ENCODE measurements at regions not wholly inside any gene's neighbourhood (a gene's known extent, or its start where the extent isn't known, plus 50 kb on each side); places are given as distances from the start of the nearest gene placed in this dataset.

DNA sequence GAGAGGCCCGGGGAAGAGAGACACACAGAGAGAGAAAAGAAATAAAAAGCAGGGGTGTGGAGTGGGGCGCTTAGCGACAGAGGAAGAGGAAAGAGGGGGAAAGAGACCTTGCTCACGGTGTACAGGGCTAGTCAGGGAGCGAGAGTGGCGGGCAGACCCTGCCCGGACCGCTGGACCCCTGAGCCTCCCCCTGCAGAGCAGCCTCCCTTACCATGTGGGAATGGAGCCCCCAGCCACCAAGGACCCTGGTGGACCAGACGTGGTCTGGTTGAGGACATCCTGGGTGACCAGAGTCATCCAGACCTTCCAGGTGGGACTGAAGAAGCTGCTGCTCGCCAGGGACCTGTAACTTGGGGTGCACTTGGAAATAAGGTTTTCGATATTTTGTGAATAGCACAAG lies 129.6 kb downstream of the CHSY1 start:
- Histone ChIP-seq H3K4me3 (no peak overlapping the region), H3K27me3 (ENCODE audit: control insufficient read depth in 3 of 3, insufficient read depth in 3 of 3, low read length in 2 of 3) (no peaks in the 10 kb centered on the region), H3K9ac (ENCODE audit: insufficient read depth in 1 of 2, low read length in 2 of 2) (peak overlapping the region in 1 of 2 donors; percentile 26), H3K36me3 (ENCODE audit: control insufficient read depth in 4 of 4, insufficient read depth in 4 of 4, low read length in 4 of 4) (no peaks in the 10 kb centered on the region), H3K27ac (ENCODE audit: low read depth in 1 of 2, low read length in 1 of 2) (peak overlapping the region in 1 of 2 donors; percentile 32), H3K9me3 (ENCODE audit: control insufficient read depth in 4 of 4, insufficient read depth in 3 of 4, low read length in 3 of 4) (no peaks in the 10 kb centered on the region), H3K4me1 (ENCODE audit: control insufficient read depth in 5 of 5, insufficient read depth in 5 of 5, low read length in 5 of 5) (peaks cover 0 to 33% (median 15%) of the 10 kb centered on the region in 5 donors)
- DNase-seq (no peak), ATAC-seq (ENCODE audit: insufficient read depth, low FRiP score) (no peak)
- WGBS, 2 donors = 41 to 59% methylated on average over 11 of the region's 11 CpGs
- TF ChIP-seq, protein P1, sequence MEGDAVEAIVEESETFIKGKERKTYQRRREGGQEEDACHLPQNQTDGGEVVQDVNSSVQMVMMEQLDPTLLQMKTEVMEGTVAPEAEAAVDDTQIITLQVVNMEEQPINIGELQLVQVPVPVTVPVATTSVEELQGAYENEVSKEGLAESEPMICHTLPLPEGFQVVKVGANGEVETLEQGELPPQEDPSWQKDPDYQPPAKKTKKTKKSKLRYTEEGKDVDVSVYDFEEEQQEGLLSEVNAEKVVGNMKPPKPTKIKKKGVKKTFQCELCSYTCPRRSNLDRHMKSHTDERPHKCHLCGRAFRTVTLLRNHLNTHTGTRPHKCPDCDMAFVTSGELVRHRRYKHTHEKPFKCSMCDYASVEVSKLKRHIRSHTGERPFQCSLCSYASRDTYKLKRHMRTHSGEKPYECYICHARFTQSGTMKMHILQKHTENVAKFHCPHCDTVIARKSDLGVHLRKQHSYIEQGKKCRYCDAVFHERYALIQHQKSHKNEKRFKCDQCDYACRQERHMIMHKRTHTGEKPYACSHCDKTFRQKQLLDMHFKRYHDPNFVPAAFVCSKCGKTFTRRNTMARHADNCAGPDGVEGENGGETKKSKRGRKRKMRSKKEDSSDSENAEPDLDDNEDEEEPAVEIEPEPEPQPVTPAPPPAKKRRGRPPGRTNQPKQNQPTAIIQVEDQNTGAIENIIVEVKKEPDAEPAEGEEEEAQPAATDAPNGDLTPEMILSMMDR (IDR thresholded peaks at IDR 0.05; ENCODE audit: control extremely low read depth, extremely low read depth) = no peak

DNA sequence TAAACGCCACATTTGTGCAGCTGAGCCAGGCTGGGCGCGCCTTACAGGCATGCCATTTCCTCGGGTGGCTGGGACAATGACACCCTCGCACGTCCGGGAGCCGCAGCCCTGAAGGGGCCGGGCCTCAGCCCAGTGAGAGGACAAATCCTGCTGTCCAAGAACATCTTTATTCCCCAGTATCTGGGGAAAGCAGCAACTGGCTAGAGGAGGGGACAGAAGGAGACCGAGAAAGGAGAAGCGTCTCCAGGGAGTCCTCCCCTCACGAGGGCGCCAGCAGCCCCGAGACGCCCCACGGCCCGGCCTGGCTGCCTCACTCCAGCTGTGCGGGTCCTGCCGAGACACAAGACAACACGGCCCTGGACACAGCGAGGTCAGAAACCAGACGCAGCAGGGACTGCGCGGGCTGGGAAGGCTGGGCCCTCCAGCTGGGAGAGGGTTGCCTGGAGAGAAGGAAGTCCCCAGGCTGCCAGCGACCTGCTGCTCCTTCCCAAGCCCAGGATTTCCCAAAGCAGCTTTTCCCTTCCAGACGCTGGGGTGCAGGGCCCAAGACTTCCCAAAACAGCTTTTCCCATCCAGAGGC lies 130.2 kb downstream of the CHSY1 start:
- H3K27ac ChIP-seq (ENCODE audit: low read depth in 1 of 2, low read length in 1 of 2) = peak overlapping the region; percentile 5 to 85
- H3K36me3 ChIP-seq (ENCODE audit: control insufficient read depth in 4 of 4, insufficient read depth in 4 of 4, low read length in 4 of 4) = no peaks in the 10 kb centered on the region
- H3K9me3 ChIP-seq (ENCODE audit: control insufficient read depth in 4 of 4, insufficient read depth in 3 of 4, low read length in 3 of 4) = no peaks in the 10 kb centered on the region
- H3K9ac ChIP-seq (ENCODE audit: insufficient read depth in 1 of 2, low read length in 2 of 2) = peak overlapping the region in 1 of 2 donors; percentile 26
- ATAC-seq (ENCODE audit: insufficient read depth, low FRiP score) (peak; percentile 84), DNase-seq (peak; percentile 83 to 89 (median 87))
- H3K4me3 ChIP-seq = no peak overlapping the region
- peaks cover 0 to 27% (median 14%) of the 10 kb centered on the region in 5 donors for H3K4me1 ChIP-seq (ENCODE audit: control insufficient read depth in 5 of 5, insufficient read depth in 5 of 5, low read length in 5 of 5)
- TF ChIP-seq, protein P1 (IDR thresholded peaks at IDR 0.05; ENCODE audit: control extremely low read depth, extremely low read depth) = peak; percentile 2
- 15 to 19% methylated on average over 26 of the region's 26 CpGs for WGBS, 2 donors
- no peaks in the 10 kb centered on the region for H3K27me3 ChIP-seq (ENCODE audit: control insufficient read depth in 3 of 3, insufficient read depth in 3 of 3, low read length in 2 of 3)

DNA sequence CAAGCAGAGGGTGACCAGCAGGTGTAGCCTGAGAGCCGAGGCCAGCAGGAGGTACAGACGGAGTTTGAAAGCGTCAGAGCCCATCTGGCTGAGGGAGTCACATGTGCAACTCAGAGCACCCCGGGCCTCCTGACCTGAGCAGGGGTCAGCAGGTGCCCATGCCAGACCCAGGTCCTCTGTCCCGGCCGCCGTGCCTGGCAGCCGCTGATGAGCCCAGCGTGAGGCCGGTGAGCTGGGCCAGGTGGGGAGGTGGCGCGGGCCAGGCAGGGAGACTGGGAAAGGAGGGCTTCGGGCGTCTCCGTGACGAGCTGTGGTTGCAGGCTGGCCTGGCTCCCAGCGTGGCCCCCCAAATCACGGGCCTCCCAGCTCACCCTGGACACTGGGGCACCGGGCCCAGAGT lies 130.9 kb downstream of the CHSY1 start:
- H3K27ac ChIP-seq (ENCODE audit: low read depth in 1 of 2, low read length in 1 of 2) = peak overlapping the region in 1 of 2 donors; percentile 54
- ATAC-seq (ENCODE audit: insufficient read depth, low FRiP score) = no peak
- TF ChIP-seq, protein P1 (IDR thresholded peaks at IDR 0.05; ENCODE audit: control extremely low read depth, extremely low read depth) = no peak
- WGBS, 2 donors = 86 to 93% methylated on average over 19 of the region's 19 CpGs
- H3K27me3 ChIP-seq (ENCODE audit: control insufficient read depth in 3 of 3, insufficient read depth in 3 of 3, low read length in 2 of 3) = no peaks in the 10 kb centered on the region
- no peak for DNase-seq
- H3K4me3 ChIP-seq = no peak overlapping the region
- no peaks in the 10 kb centered on the region for H3K36me3 ChIP-seq (ENCODE audit: control insufficient read depth in 4 of 4, insufficient read depth in 4 of 4, low read length in 4 of 4)
- H3K9ac ChIP-seq (ENCODE audit: insufficient read depth in 1 of 2, low read length in 2 of 2) = no peak overlapping the region
- H3K4me1 ChIP-seq (ENCODE audit: control insufficient read depth in 5 of 5, insufficient read depth in 5 of 5, low read length in 5 of 5) = peaks cover 0 to 27% (median 15%) of the 10 kb centered on the region in 5 donors
- no peaks in the 10 kb centered on the region for H3K9me3 ChIP-seq (ENCODE audit: control insufficient read depth in 4 of 4, insufficient read depth in 3 of 4, low read length in 3 of 4)

- H3K4me3 ChIP-seq = no peak overlapping the region
- no peaks in the 10 kb centered on the region for H3K9me3 ChIP-seq (ENCODE audit: control insufficient read depth in 4 of 4, insufficient read depth in 3 of 4, low read length in 3 of 4)
- 90 to 93% methylated on average over 6 of the region's 6 CpGs for WGBS, 2 donors
- no peaks in the 10 kb centered on the region for H3K27me3 ChIP-seq (ENCODE audit: control insufficient read depth in 3 of 3, insufficient read depth in 3 of 3, low read length in 2 of 3)
- H3K4me1 ChIP-seq (ENCODE audit: control insufficient read depth in 5 of 5, insufficient read depth in 5 of 5, low read length in 5 of 5) = peaks cover 0 to 32% (median 16%) of the 10 kb centered on the region in 5 donors
- TF ChIP-seq, protein P1 (IDR thresholded peaks at IDR 0.05; ENCODE audit: control extremely low read depth, extremely low read depth) = no peak
- ATAC-seq (ENCODE audit: insufficient read depth, low FRiP score) = no peak
- H3K27ac ChIP-seq (ENCODE audit: low read depth in 1 of 2, low read length in 1 of 2) = peak overlapping the region in 1 of 2 donors; percentile 54
- no peak for DNase-seq
- H3K9ac ChIP-seq (ENCODE audit: insufficient read depth in 1 of 2, low read length in 2 of 2) = no peak overlapping the region
- H3K36me3 ChIP-seq (ENCODE audit: control insufficient read depth in 4 of 4, insufficient read depth in 4 of 4, low read length in 4 of 4) = no peaks in the 10 kb centered on the region
Observed at GRCh38 chr15:101120473-101120872, 131.4 kb downstream of the CHSY1 start.
